ENCODE measurements at regions not wholly inside any gene's neighbourhood (a gene's known extent, or its start where the extent isn't known, plus 50 kb on each side); places are given as distances from the start of the nearest gene placed in this dataset.

GRCh38 chr12:97637770-97638169 lies 175.2 kb downstream of the RMST start:
- H3K9me3 Mint-ChIP-seq (ENCODE audit: unreplicated experiment), result no peaks in the 10 kb centered on the region
- H3K36me3 Mint-ChIP-seq (ENCODE audit: unreplicated experiment), result no peaks in the 10 kb centered on the region
- no peak for TF ChIP-seq CTCF (IDR thresholded peaks at IDR 0.05; ENCODE audit: partially characterized antibody, unreplicated experiment)
- H3K27me3 Mint-ChIP-seq (ENCODE audit: unreplicated experiment), result peaks cover 2% of the 10 kb centered on the region
- no peak for DNase-seq
- H3K4me3 Mint-ChIP-seq (ENCODE audit: unreplicated experiment), result no peak overlapping the region
- no peak overlapping the region for H3K27ac Mint-ChIP-seq (ENCODE audit: unreplicated experiment)
- H3K4me1 Mint-ChIP-seq (ENCODE audit: low read depth, unreplicated experiment), result no peaks in the 10 kb centered on the region

- Mint-ChIP-seq H3K4me3 (ENCODE audit: unreplicated experiment) (no peak overlapping the region), H3K27ac (ENCODE audit: unreplicated experiment) (no peak overlapping the region), H3K36me3 (ENCODE audit: unreplicated experiment) (no peaks in the 10 kb centered on the region), H3K4me1 (ENCODE audit: low read depth, unreplicated experiment) (no peaks in the 10 kb centered on the region), H3K9me3 (ENCODE audit: unreplicated experiment) (no peaks in the 10 kb centered on the region), H3K27me3 (ENCODE audit: unreplicated experiment) (peaks cover 2% of the 10 kb centered on the region)
- DNase-seq, result no peak
- TF ChIP-seq CTCF (IDR thresholded peaks at IDR 0.05; ENCODE audit: partially characterized antibody, unreplicated experiment), result no peak
Measured at GRCh38 chr12:97638739-97639138, 176.1 kb downstream of the RMST start.

GRCh38 chr12:97639702-97640101 lies 177.1 kb downstream of the RMST start:
- H3K4me1 Mint-ChIP-seq (ENCODE audit: low read depth, unreplicated experiment), result no peaks in the 10 kb centered on the region
- H3K9me3 Mint-ChIP-seq (ENCODE audit: unreplicated experiment), result no peaks in the 10 kb centered on the region
- H3K4me3 Mint-ChIP-seq (ENCODE audit: unreplicated experiment), result no peak overlapping the region
- TF ChIP-seq CTCF (IDR thresholded peaks at IDR 0.05; ENCODE audit: partially characterized antibody, unreplicated experiment), result no peak
- H3K27me3 Mint-ChIP-seq (ENCODE audit: unreplicated experiment), result peaks cover 2% of the 10 kb centered on the region
- H3K27ac Mint-ChIP-seq (ENCODE audit: unreplicated experiment), result no peak overlapping the region
- DNase-seq, result no peak
- H3K36me3 Mint-ChIP-seq (ENCODE audit: unreplicated experiment), result no peaks in the 10 kb centered on the region

- DNase-seq, result no peak
- Mint-ChIP-seq H3K36me3 (ENCODE audit: unreplicated experiment) (no peaks in the 10 kb centered on the region), H3K9me3 (ENCODE audit: unreplicated experiment) (no peaks in the 10 kb centered on the region), H3K4me1 (ENCODE audit: low read depth, unreplicated experiment) (no peaks in the 10 kb centered on the region), H3K27ac (ENCODE audit: unreplicated experiment) (no peak overlapping the region), H3K27me3 (ENCODE audit: unreplicated experiment) (no peaks in the 10 kb centered on the region), H3K4me3 (ENCODE audit: unreplicated experiment) (no peak overlapping the region)
- no peak for TF ChIP-seq CTCF (IDR thresholded peaks at IDR 0.05; ENCODE audit: partially characterized antibody, unreplicated experiment)
Measured at GRCh38 chr12:97640826-97641225, 178.2 kb downstream of the RMST start.

- no peaks in the 10 kb centered on the region for H3K4me1 Mint-ChIP-seq (ENCODE audit: low read depth, unreplicated experiment)
- no peak for TF ChIP-seq CTCF (IDR thresholded peaks at IDR 0.05; ENCODE audit: partially characterized antibody, unreplicated experiment)
- no peaks in the 10 kb centered on the region for H3K27me3 Mint-ChIP-seq (ENCODE audit: unreplicated experiment)
- DNase-seq, result no peak
- no peaks in the 10 kb centered on the region for H3K9me3 Mint-ChIP-seq (ENCODE audit: unreplicated experiment)
- no peaks in the 10 kb centered on the region for H3K36me3 Mint-ChIP-seq (ENCODE audit: unreplicated experiment)
- no peak overlapping the region for H3K27ac Mint-ChIP-seq (ENCODE audit: unreplicated experiment)
- H3K4me3 Mint-ChIP-seq (ENCODE audit: unreplicated experiment), result no peak overlapping the region
Measured at GRCh38 chr12:97642911-97643310, 180.3 kb downstream of the RMST start.

All from glutamatergic neuron (in vitro differentiated cells).